H9 (cell line): ENCODE measurements at regions not wholly inside any gene's neighbourhood (a gene's known extent, or its start where the extent isn't known, plus 50 kb on each side); places are given as distances from the start of the nearest gene placed in this dataset.

Experiments
- DNase-seq: peaks from one replicate; pipeline ENCODE4 v3.0.0-alpha.2; 2017
- H2AFZ ChIP-seq: one replicate; pipeline ENCODE4 v1.6.1; 2013; ENCODE audit warnings: mild to moderate bottlenecking, low read length, control low read depth, moderate library complexity
- H2AK5ac ChIP-seq: 2 replicates; pipeline ENCODE4 v1.6.1; 2013; ENCODE audit warnings: low read length, control low read depth, mixed read lengths; ENCODE audit not compliant: insufficient read length
- H2BK120ac ChIP-seq: one replicate; pipeline ENCODE4 v1.6.1; 2013; ENCODE audit warnings: low read depth, mild to moderate bottlenecking, low read length, control low read depth, inconsistent platforms; ENCODE audit not compliant: poor library complexity, severe bottlenecking
- H2BK12ac ChIP-seq: 2 replicates; pipeline ENCODE4 v1.6.1; 2013; ENCODE audit warnings: low read length, control low read depth, mixed read lengths, low read depth; ENCODE audit not compliant: insufficient read length
- H2BK15ac ChIP-seq: 2 replicates; pipeline ENCODE4 v1.6.1; 2013; ENCODE audit warnings: low read depth, low read length, control low read depth
- H2BK20ac ChIP-seq: one replicate; pipeline ENCODE4 v1.6.1; 2013; ENCODE audit warnings: low read depth, mild to moderate bottlenecking, low read length, control low read depth, inconsistent platforms; ENCODE audit not compliant: poor library complexity, severe bottlenecking
- H2BK5ac ChIP-seq: 2 replicates; pipeline ENCODE4 v1.6.1; 2013; ENCODE audit warnings: low read length, control low read depth, mixed read lengths; ENCODE audit not compliant: insufficient read length
- H3K14ac ChIP-seq: 2 replicates; pipeline ENCODE4 v1.6.1; 2013; ENCODE audit warnings: low read length, control low read depth; ENCODE audit not compliant: insufficient read depth
- H3K18ac ChIP-seq: 2 replicates; pipeline ENCODE4 v1.6.1; 2013; ENCODE audit warnings: low read depth, mild to moderate bottlenecking, mixed read lengths, low read length, control low read depth; ENCODE audit not compliant: insufficient read length
- H3K23ac ChIP-seq: 2 replicates; pipeline ENCODE4 v1.6.1; 2013; ENCODE audit warnings: low read length, control low read depth, mixed read lengths, low read depth; ENCODE audit not compliant: insufficient read length
- H3K23me2 ChIP-seq: 2 replicates; pipeline ENCODE4 v1.6.1; 2013; ENCODE audit warnings: low read depth, mild to moderate bottlenecking, mixed read lengths, low read length, control low read depth; ENCODE audit not compliant: insufficient read length, poor library complexity, severe bottlenecking
- H3K27ac ChIP-seq: 2 replicates; pipeline ENCODE4 v1.5.1; 2013; ENCODE audit warnings: low read length, control low read depth, mixed read lengths, low read depth; ENCODE audit not compliant: insufficient read length
- H3K27me3 ChIP-seq: 2 replicates; pipeline ENCODE4 v1.6.1; 2013; ENCODE audit warnings: low read length, control low read depth, inconsistent platforms; ENCODE audit not compliant: insufficient read depth
- H3K4ac ChIP-seq: 2 replicates; pipeline ENCODE4 v1.6.1; 2013; ENCODE audit warnings: low read depth, mild to moderate bottlenecking, control low read depth, inconsistent platforms, low read length, moderate library complexity
- H3K4me1 ChIP-seq: 2 replicates; pipeline ENCODE4 v1.6.1; 2013; ENCODE audit warnings: low read length, control low read depth, inconsistent platforms; ENCODE audit not compliant: insufficient read depth
- H3K4me2 ChIP-seq: 2 replicates; pipeline ENCODE4 v1.6.1; 2013; ENCODE audit warnings: low read length, control low read depth, mixed read lengths; ENCODE audit not compliant: insufficient read length, insufficient read depth
- H3K56ac ChIP-seq: 2 replicates; pipeline ENCODE4 v1.6.1; 2013; ENCODE audit warnings: low read depth, mild to moderate bottlenecking, mixed read lengths, low read length, control low read depth; ENCODE audit not compliant: insufficient read length
- H3K79me1 ChIP-seq: 2 replicates; pipeline ENCODE4 v1.6.1; 2013; ENCODE audit warnings: low read depth, mild to moderate bottlenecking, moderate library complexity, low read length, control low read depth, inconsistent platforms; ENCODE audit not compliant: insufficient read depth, poor library complexity, severe bottlenecking
- H3K79me2 ChIP-seq: 2 replicates; pipeline ENCODE4 v1.6.1; 2013; ENCODE audit warnings: low read length, control low read depth, inconsistent platforms; ENCODE audit not compliant: insufficient read depth
- H3K9ac ChIP-seq: 2 replicates; pipeline ENCODE4 v1.6.1; 2013; ENCODE audit warnings: low read length, control low read depth, mixed read lengths; ENCODE audit not compliant: insufficient read length; ENCODE audit errors: extremely low read depth
- H3K9me3 ChIP-seq: one replicate; pipeline ENCODE4 v1.6.1; 2013; ENCODE audit warnings: low read depth, low read length, inconsistent platforms; ENCODE audit not compliant: control insufficient read depth
- H3T11ph ChIP-seq: one replicate; pipeline ENCODE4 v1.6.1; 2013; ENCODE audit warnings: mild to moderate bottlenecking, low read length, control low read depth, inconsistent platforms
- H4K20me1 ChIP-seq: one replicate; pipeline ENCODE4 v1.6.1; 2013; ENCODE audit not compliant: control insufficient read depth, insufficient read length, insufficient read depth
- H4K5ac ChIP-seq: 2 replicates; pipeline ENCODE4 v1.6.1; 2013; ENCODE audit warnings: low read depth, mild to moderate bottlenecking, mixed read lengths, low read length, control low read depth; ENCODE audit not compliant: insufficient read length
- H4K8ac ChIP-seq: replicated peaks from 2 replicates; pipeline ENCODE4 v1.6.1; 2013; ENCODE audit warnings: low read length, control low read depth, mixed read lengths, low read depth; ENCODE audit not compliant: insufficient read length
- H4K91ac ChIP-seq: 2 replicates; pipeline ENCODE4 v1.6.1; 2013; ENCODE audit warnings: low read depth, mild to moderate bottlenecking, moderate library complexity, mixed read lengths, low read length, control low read depth; ENCODE audit not compliant: insufficient read length
- H3K27ac Mint-ChIP-seq, 3 experiments: 2 replicates in 2 of 3; 3 replicates in 1 of 3; pipeline ENCODE4 v1.8.0; 2020 to 2021; ENCODE audit warnings: mixed read lengths in 3 of 3, mild to moderate bottlenecking in 1 of 3, moderate library complexity in 1 of 3
- H3K27me3 Mint-ChIP-seq: 2 replicates; pipeline ENCODE4 v1.8.0; 2021; ENCODE audit warnings: low read depth, mild to moderate bottlenecking, moderate library complexity, mixed read lengths
- H3K36me3 Mint-ChIP-seq, 3 experiments: 2 replicates in 2 of 3; 3 replicates in 1 of 3; pipeline ENCODE4 v1.8.0; 2020 to 2021; ENCODE audit warnings: low read depth in 3 of 3, mixed read lengths in 3 of 3; ENCODE audit not compliant: insufficient read depth in 1 of 3
- H3K4me1 Mint-ChIP-seq, 2 experiments: 2 replicates each; pipeline ENCODE4 v1.8.0; 2020; ENCODE audit warnings: mixed read lengths in 2 of 2
- H3K4me3 Mint-ChIP-seq, 2 experiments: 2 replicates in 1 of 2; 3 replicates in 1 of 2; pipeline ENCODE4 v1.8.0; 2020 to 2021; ENCODE audit warnings: mild to moderate bottlenecking in 2 of 2, mixed read lengths in 2 of 2, moderate library complexity in 1 of 2
- H3K9me3 Mint-ChIP-seq, 2 experiments: 2 replicates in 1 of 2; 3 replicates in 1 of 2; pipeline ENCODE4 v1.8.0; 2020; ENCODE audit warnings: mild to moderate bottlenecking in 2 of 2, mixed read lengths in 2 of 2, moderate library complexity in 1 of 2
- WGBS: extraction: QIAGEN DNeasy Blood & Tissue Kit; methylation state at CpG from one replicate; pipeline ENCODE4 v1.1.7; 2013; ENCODE audit warnings: missing lambda C conversion rate, low lambda C conversion rate, mixed read lengths; ENCODE audit not compliant: insufficient read length; ENCODE audit errors: extremely low coverage; 5-methylcytosine and 5-hydroxymethylcytosine counted together
- TF ChIP-seq, protein P1 (sequence below): fragments of 200-600 bp; sonication (generic); conservative IDR thresholded peaks from 3 replicates; pipeline ENCODE4 v1.8.0; 2021; ENCODE audit warnings: antibody characterized with exemption, mild to moderate bottlenecking

DNA sequence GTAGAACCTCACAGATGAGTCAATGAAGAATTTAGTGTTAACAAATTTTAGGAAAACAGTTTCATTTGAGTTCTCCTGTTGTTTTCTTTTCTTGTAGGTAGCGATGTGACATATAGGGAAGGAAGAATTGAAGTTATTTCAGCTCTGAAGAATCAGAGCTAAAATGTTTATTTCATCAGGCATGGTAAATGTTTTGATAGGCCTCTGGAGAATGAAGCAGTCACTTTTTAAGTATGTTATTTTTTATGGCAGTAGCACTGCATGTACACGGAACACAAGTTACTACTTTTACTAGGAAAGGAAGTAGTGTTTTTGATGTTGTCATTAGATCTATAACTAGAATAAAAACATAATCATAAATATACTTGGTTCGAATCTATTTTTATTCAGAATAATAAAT is 1357.3 kb upstream of the CITED2 start:
- Histone ChIP-seq H2BK12ac (no peak overlapping the region), H3T11ph (no peak overlapping the region), H3K4me2 (no peak overlapping the region), H3K4me1 (no peaks in the 10 kb centered on the region), H2AK5ac (no peak overlapping the region), H4K5ac (no peak overlapping the region), H3K18ac (no peak overlapping the region), H3K56ac (no peak overlapping the region), H4K91ac (no peak overlapping the region), H3K79me1 (no peaks in the 10 kb centered on the region), H3K4ac (no peak overlapping the region), H2BK120ac (no peak overlapping the region), H3K79me2 (no peaks in the 10 kb centered on the region), H3K23ac (no peak overlapping the region), H3K23me2 (no peaks in the 10 kb centered on the region), H2BK5ac (no peak overlapping the region), H2BK20ac (no peak overlapping the region), H3K9ac (no peak overlapping the region), H3K27me3 (no peaks in the 10 kb centered on the region), H4K20me1 (no peaks in the 10 kb centered on the region), H3K14ac (no peak overlapping the region), H4K8ac (no peak overlapping the region), H3K9me3 (no peaks in the 10 kb centered on the region), H3K27ac (no peak overlapping the region), H2AFZ (no peak overlapping the region), H2BK15ac (no peak overlapping the region)
- H3K4me3 Mint-ChIP-seq, result no peak overlapping the region
- peaks cover 0 to 1% (median 0%) of the 10 kb centered on the region in 3 experiments; a peak in 1 of 7 replicates for H3K36me3 Mint-ChIP-seq
- no peak for DNase-seq
- H3K27me3 Mint-ChIP-seq, result no peaks in the 10 kb centered on the region
- no peaks in the 10 kb centered on the region; a peak in 2 of 5 replicates for H3K9me3 Mint-ChIP-seq
- H3K4me1 Mint-ChIP-seq, result no peaks in the 10 kb centered on the region; a peak in 1 of 4 replicates
- TF ChIP-seq, protein P1, sequence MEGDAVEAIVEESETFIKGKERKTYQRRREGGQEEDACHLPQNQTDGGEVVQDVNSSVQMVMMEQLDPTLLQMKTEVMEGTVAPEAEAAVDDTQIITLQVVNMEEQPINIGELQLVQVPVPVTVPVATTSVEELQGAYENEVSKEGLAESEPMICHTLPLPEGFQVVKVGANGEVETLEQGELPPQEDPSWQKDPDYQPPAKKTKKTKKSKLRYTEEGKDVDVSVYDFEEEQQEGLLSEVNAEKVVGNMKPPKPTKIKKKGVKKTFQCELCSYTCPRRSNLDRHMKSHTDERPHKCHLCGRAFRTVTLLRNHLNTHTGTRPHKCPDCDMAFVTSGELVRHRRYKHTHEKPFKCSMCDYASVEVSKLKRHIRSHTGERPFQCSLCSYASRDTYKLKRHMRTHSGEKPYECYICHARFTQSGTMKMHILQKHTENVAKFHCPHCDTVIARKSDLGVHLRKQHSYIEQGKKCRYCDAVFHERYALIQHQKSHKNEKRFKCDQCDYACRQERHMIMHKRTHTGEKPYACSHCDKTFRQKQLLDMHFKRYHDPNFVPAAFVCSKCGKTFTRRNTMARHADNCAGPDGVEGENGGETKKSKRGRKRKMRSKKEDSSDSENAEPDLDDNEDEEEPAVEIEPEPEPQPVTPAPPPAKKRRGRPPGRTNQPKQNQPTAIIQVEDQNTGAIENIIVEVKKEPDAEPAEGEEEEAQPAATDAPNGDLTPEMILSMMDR, result no peak
- WGBS, result no CpG with 5 or more reads among the region's 3 CpGs
- no peak overlapping the region for H3K27ac Mint-ChIP-seq
